ENCODE measurements at regions not wholly inside any gene's neighbourhood (a gene's known extent, or its start where the extent isn't known, plus 50 kb on each side); places are given as distances from the start of the nearest gene placed in this dataset.
"Not testable (repeated sequence)": the region's sequence is repeated elsewhere in the genome, so short reads cannot be mapped to it uniquely, and the experiment has no call there.

- intact Hi-C loops (cut with DNase I, micrococcal nuclease) = no loop called here
- ATAC-seq (peak; percentile 36), DNase-seq (no peak)
- H3K4me1 ChIP-seq (ENCODE audit: low read depth) = no peaks in the 10 kb centered on the region
- H3K36me3 ChIP-seq (ENCODE audit: low read depth) = no peaks in the 10 kb centered on the region
- no peak overlapping the region for H3K4me3 ChIP-seq
- no peak for TF ChIP-seq CTCF (IDR thresholded peaks at IDR 0.05)
- no peaks in the 10 kb centered on the region for H3K9me3 ChIP-seq
These were observed 875.5 kb upstream of the SORCS1 start for GRCh38 chr10:108039821-108040584.

GRCh38 chr10:108037061-108037460 lies 872.6 kb upstream of the SORCS1 start:
- no peak overlapping the region for H3K4me3 ChIP-seq
- ATAC-seq (no peak), DNase-seq (no peak)
- no peak for TF ChIP-seq CTCF (IDR thresholded peaks at IDR 0.05)
- H3K4me1 ChIP-seq (ENCODE audit: low read depth) = no peaks in the 10 kb centered on the region
- H3K9me3 ChIP-seq = no peaks in the 10 kb centered on the region
- intact Hi-C loops (cut with DNase I, micrococcal nuclease) = no loop called here
- no peaks in the 10 kb centered on the region for H3K36me3 ChIP-seq (ENCODE audit: low read depth)

GRCh38 chr10:108036265-108036664 lies 871.8 kb upstream of the SORCS1 start:
- Histone ChIP-seq H3K4me3 (no peak overlapping the region), H3K4me1 (ENCODE audit: low read depth) (no peaks in the 10 kb centered on the region), H3K9me3 (no peaks in the 10 kb centered on the region), H3K36me3 (ENCODE audit: low read depth) (no peaks in the 10 kb centered on the region)
- ATAC-seq (peak; percentile 55), DNase-seq (no peak)
- TF ChIP-seq CTCF (IDR thresholded peaks at IDR 0.05) = no peak
- intact Hi-C loops (cut with DNase I, micrococcal nuclease) = no loop called here

- no peaks in the 10 kb centered on the region for H3K4me1 ChIP-seq (ENCODE audit: low read depth)
- no peak for ATAC-seq
- intact Hi-C loops (cut with DNase I, micrococcal nuclease) = no loop called here
- H3K4me3 ChIP-seq = no peak overlapping the region
- no peak for DNase-seq
- no peaks in the 10 kb centered on the region for H3K9me3 ChIP-seq
- no peak for TF ChIP-seq CTCF (IDR thresholded peaks at IDR 0.05)
- H3K36me3 ChIP-seq (ENCODE audit: low read depth) = no peaks in the 10 kb centered on the region
These were observed 870.3 kb upstream of the SORCS1 start for GRCh38 chr10:108034829-108035228.

GRCh38 chr10:108033518-108033917 lies 869.0 kb upstream of the SORCS1 start:
- H3K4me1 ChIP-seq (ENCODE audit: low read depth); H3K9me3 ChIP-seq; H3K4me3 ChIP-seq; intact Hi-C loops (cut with DNase I, micrococcal nuclease); H3K36me3 ChIP-seq (ENCODE audit: low read depth): not testable (repeated sequence)
- ATAC-seq (peak; percentile 36), DNase-seq (peak in 1 of 3 donors; percentile 82)

- ATAC-seq (no peak), DNase-seq (no peak)
- no peak overlapping the region for H3K4me3 ChIP-seq
- intact Hi-C loops (cut with DNase I, micrococcal nuclease) = no loop called here
- H3K36me3 ChIP-seq (ENCODE audit: low read depth) = no peaks in the 10 kb centered on the region
- H3K9me3 ChIP-seq = peaks cover 5% of the 10 kb centered on the region
- H3K4me1 ChIP-seq (ENCODE audit: low read depth) = no peaks in the 10 kb centered on the region
- no peak for TF ChIP-seq CTCF (IDR thresholded peaks at IDR 0.05)
These were observed 867.0 kb upstream of the SORCS1 start for GRCh38 chr10:108031505-108031904.

All from mucosa of descending colon (tissue), 3 donors.